C4-2B (cell line): ENCODE measurements at regions not wholly inside any gene's neighbourhood (a gene's known extent, or its start where the extent isn't known, plus 50 kb on each side); places are given as distances from the start of the nearest gene placed in this dataset.
"Not testable (repeated sequence)": the region's sequence is repeated elsewhere in the genome, so short reads cannot be mapped to it uniquely, and the experiment has no call there.

Experiments used
- H3K27ac ChIP-seq: fragments of 450-650 bp; 2 replicates; pipeline ENCODE4 v1.5.1; 2017
- ZFX ChIP-seq: fragments of 450-650 bp; IDR thresholded peaks from 2 replicates; pipeline ENCODE4 v1.6.1; 2017
- TF ChIP-seq, protein P1 (sequence below): fragments of 450-650 bp; conservative IDR thresholded peaks from 2 replicates; pipeline ENCODE4 v1.5.1; 2017; ENCODE audit warnings: mild to moderate bottlenecking

DNA sequence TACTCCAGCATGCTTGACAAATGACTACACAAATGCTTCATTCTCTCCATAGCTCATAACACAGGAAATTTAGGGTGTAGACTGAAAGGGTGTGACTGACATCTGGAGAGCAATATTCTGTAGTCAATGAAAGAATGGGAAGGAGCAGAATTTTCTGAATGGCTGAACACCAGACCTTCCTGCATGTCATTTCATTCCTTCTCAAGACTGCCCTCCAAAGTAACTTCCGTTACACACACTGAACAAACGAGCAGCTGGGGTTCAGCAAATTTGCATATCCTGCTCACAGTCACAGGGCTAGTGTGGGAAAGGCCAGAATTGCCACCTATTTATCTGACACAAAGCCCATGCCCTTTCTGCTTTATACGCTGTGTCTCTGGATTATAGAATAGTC, 325.0 kb upstream of the CFAP20DC start:
- no peak overlapping the region for H3K27ac ChIP-seq
- TF ChIP-seq, protein P1, sequence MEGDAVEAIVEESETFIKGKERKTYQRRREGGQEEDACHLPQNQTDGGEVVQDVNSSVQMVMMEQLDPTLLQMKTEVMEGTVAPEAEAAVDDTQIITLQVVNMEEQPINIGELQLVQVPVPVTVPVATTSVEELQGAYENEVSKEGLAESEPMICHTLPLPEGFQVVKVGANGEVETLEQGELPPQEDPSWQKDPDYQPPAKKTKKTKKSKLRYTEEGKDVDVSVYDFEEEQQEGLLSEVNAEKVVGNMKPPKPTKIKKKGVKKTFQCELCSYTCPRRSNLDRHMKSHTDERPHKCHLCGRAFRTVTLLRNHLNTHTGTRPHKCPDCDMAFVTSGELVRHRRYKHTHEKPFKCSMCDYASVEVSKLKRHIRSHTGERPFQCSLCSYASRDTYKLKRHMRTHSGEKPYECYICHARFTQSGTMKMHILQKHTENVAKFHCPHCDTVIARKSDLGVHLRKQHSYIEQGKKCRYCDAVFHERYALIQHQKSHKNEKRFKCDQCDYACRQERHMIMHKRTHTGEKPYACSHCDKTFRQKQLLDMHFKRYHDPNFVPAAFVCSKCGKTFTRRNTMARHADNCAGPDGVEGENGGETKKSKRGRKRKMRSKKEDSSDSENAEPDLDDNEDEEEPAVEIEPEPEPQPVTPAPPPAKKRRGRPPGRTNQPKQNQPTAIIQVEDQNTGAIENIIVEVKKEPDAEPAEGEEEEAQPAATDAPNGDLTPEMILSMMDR, result no peak
- no peak for TF ChIP-seq ZFX

DNA sequence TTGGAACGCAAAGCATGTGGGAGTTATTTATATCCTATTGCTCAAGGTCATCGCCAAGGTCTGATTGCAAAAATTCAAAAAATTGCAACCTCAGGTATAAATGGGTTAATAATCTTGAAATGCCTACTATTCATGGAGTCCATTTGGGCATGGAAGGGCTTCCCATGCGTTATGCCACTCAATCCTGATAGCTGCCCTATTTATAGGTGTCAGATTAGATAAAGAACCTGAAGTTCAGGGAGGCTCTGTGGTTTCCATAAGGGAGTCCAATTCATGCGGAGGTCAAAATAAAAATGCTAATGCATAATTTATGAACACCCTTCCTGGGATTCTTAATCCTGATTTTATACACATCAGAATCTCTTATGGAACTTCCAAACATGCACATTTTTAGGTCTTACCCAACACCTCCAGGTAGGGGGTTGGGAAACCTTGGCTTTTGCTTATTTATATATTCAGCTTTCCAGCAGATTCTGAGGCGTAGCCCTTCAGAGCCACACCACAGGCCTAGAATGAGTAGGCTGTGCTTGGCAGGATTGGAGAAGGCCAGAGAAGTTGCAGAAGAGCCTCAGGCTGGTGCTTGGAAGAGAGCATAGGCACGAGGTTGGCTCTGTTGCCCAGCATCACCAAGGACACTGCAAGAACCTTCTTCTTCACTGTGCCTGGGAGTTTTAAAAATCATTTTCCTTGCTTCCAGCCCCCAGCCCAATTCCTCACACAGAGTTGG, 324.4 kb upstream of the CFAP20DC start:
- TF ChIP-seq ZFX, result no peak
- TF ChIP-seq, protein P1, result no peak
- no peak overlapping the region for H3K27ac ChIP-seq

DNA sequence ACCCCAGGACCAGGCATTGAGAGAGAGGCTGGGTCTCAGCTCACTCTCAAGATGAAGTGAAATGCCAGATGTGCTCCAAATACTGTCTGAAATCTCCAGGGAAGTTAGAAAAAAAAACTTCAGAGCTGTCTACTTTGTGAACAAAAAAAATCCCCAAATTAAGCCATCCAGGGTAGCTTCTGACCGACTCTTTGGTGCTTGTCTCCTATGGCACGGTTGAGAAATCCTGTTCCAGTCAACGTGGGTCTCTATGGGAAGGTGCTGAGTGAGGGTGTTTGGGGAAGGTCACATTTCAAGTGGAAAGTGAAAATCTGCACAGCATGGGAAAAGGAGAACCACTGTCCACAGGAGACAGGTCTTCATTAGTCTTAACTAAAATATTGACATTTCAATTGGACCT, 322.5 kb upstream of the CFAP20DC start:
- no peak overlapping the region for H3K27ac ChIP-seq

DNA sequence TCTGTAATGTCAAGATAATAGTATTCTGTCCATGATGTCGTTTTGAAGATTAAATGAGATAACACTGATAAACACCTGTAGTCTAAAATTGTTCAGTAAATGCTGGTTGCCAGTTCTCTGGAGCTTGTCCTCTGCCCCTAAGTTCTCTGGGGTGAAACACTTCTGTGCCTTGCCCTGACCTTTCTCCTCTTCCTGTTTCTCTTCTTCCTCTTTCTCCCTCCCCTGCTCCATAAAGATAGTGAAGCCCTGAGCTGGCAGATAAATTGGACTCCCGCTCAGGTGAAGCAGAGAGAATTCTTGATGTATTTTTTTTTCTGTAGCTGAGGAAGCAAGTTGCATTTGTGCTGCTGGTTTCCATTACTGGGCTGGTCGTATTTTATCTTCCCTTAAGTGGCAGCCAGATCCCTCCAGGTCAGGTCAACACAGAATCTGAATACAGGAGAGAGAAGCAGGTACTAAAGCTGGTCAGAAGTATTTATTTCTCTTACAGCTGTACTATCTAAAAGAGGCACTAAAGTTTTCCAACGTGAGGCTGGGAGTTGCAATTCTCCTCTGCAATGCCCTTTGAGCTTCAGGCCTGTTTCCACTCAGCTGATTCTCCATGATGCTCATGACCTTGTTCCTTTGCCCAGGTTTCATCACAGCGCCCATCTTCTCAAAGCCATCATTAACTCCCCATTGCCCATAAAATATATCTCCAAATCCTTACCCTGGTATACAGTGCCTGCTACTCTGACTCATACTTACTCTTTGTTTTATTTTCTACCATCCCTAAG, 319.3 kb upstream of the CFAP20DC start:
- TF ChIP-seq, protein P1, result no peak
- TF ChIP-seq ZFX, result no peak
- H3K27ac ChIP-seq, result no peak overlapping the region

More for the DNA sequence above, 322.5 kb upstream of the CFAP20DC start:
- TF ChIP-seq ZFX, result no peak
- TF ChIP-seq, protein P1, result no peak

DNA sequence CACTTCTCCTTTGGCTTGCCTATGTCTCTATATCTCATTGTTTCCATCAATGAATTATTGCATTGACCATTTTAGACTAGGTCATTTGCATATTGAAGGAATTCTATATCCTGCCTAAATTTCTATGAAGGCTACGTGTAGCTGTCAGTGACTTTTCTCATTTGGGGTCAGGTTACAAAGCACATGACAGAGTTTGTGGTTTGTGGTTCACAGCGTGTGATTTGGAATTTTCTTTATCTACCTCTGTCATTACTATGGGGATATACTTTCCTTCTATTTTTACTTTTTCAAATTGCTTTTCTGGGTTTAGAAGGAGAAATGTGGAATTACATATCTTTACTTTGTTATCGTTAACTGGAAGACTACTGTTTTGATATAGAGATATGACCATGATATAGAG, 317.3 kb upstream of the CFAP20DC start:
- no peak overlapping the region for H3K27ac ChIP-seq
- TF ChIP-seq, protein P1, result no peak
- TF ChIP-seq ZFX, result no peak

DNA sequence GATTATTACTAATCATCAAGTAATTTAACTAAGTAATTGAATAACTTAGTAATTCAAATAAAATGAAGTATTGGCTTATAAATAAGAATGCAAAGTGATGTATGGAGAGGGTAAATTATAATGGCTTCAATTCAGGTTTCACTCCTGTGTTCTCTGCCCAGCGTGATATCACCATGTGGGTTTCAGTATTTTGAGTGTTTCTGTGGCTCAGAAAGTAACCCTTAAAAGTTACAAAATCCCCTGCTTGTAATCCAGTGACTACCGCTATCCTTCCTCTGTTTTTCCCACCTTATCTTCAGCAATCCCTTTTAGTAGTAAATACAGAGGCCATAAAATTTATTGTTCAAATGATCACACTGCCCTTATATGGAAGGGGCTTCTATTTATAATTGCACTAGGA, 316.4 kb upstream of the CFAP20DC start:
- TF ChIP-seq, protein P1, result no peak
- TF ChIP-seq ZFX, result no peak
- no peak overlapping the region for H3K27ac ChIP-seq

DNA sequence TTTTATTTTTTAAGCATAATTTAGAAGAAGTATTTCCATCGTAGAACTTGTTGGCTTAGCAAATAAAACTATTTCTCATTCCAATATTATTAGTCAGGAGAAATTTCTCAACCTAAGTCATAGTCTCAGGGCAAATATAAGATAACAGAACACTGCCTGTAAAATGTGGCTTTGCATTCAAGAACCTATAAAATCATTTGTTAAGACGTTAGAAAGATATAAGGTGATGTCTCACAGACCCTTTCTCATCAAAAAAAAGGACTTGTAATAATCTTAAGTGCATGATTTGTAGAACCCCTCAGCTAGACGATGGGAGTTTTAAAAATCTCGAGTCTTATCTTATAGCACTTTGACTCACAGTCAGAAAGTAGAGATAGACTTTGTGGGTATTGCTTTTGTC, 314.7 kb upstream of the CFAP20DC start:
- TF ChIP-seq, protein P1, result no peak
- TF ChIP-seq ZFX, result no peak
- no peak overlapping the region for H3K27ac ChIP-seq

DNA sequence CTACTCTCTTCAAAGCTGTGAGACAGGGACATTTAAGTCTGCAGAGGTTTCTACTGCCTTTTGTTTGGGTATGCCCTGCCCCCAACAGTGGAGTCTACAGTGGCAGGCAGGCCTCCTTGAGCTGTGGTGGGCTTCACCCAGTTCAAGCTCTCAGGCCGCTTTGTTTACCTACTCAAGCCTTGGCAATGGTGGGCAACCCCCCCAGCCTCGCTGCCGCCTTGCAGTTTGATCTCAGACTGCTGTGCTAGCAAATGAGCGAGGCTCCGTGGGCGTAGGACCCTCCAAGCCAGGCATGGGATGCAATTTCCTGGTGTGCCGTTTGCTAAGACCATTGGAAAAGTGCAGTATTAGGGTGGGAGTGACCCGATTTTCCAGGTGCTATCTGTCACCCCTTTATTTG, 310.5 kb upstream of the CFAP20DC start:
- H3K27ac ChIP-seq, result not testable (repeated sequence)
